Endothelial cell of umbilical vein (primary cell): ENCODE measurements at regions not wholly inside any gene's neighbourhood (a gene's known extent, or its start where the extent isn't known, plus 50 kb on each side); places are given as distances from the start of the nearest gene placed in this dataset.

ENCODE experiments used
- BruUV-seq: library from RNA; stranded (reverse); fragments of 400-500 nt; replicated peaks from 2 replicates; lab custom pipeline; 2021; lab: Mats Ljungman, UMichigan
- CTCF ChIA-PET: fragments of 300-600, 350-600 bp; sonication (Branson Sonifier 250); formaldehyde crosslinking; loops from one replicate; lab custom pipeline; 2021; ENCODE audit warnings: antibody characterized with exemption, inconsistent platforms; lab: Charles Lee
- POLR2A ChIA-PET: fragments of 300-600, 350-600 bp; sonication (Branson Sonifier 250); formaldehyde crosslinking; loops from one replicate; lab custom pipeline; 2021; ENCODE audit warnings: antibody characterized with exemption, inconsistent platforms; lab: Charles Lee
- DNase-seq: peaks from one replicate; pipeline ENCODE4 v3.0.0-alpha.2; 2011; ENCODE audit warnings: low read depth, low spot score
- FAIRE-seq: peaks from 2 replicates; lab custom pipeline; 2011; peaks lifted over from hg19 to GRCh38; lab: Jason Lieb, UNC
- H2AFZ ChIP-seq: 2 replicates; pipeline ENCODE4 v1.6.0; 2012; ENCODE audit warnings: low read depth, low read length, control low read depth, inconsistent platforms
- H3K27ac ChIP-seq: 2 replicates; pipeline ENCODE4 v1.5.1; 2011; ENCODE audit warnings: low read depth, mild to moderate bottlenecking, control low read depth, low read length, moderate library complexity; ENCODE audit not compliant: insufficient read depth
- H3K27me3 ChIP-seq, 2 experiments: 2 replicates each; pipeline versions ENCODE4 v1.6.0 to v1.6.1; 2011; ENCODE audit warnings: low read length in 2 of 2, mixed read lengths in 1 of 2; ENCODE audit not compliant: control insufficient read depth in 2 of 2, insufficient read depth in 2 of 2
- H3K36me3 ChIP-seq, 2 experiments: 2 replicates in 1 of 2; 3 replicates in 1 of 2; pipeline ENCODE4 v1.5.1; 2011; ENCODE audit warnings: low read length in 2 of 2, mild to moderate bottlenecking in 1 of 2, moderate library complexity in 1 of 2; ENCODE audit not compliant: control insufficient read depth in 2 of 2, insufficient read depth in 2 of 2; ENCODE audit errors: extremely low read depth in 1 of 2
- H3K4me1 ChIP-seq: 3 replicates; pipeline ENCODE4 v1.5.1; 2011; ENCODE audit warnings: mild to moderate bottlenecking, low read length; ENCODE audit not compliant: control insufficient read depth, insufficient read depth; ENCODE audit errors: extremely low read depth
- H3K4me2 ChIP-seq: 2 replicates; pipeline ENCODE4 v1.6.1; 2011; ENCODE audit warnings: low read length, control low read depth, mixed read lengths; ENCODE audit not compliant: insufficient read depth
- H3K4me3 ChIP-seq, 3 experiments: fragments of 200-600 bp in 1 of 3; sonication (generic), shearing (Covaris generic) in 1 of 3; replicated peaks in 1 of 3; 2 replicates each; pipeline ENCODE4 v1.5.1; 2011 to 2016; ENCODE audit warnings: control low read depth in 3 of 3, low read length in 3 of 3, mild to moderate bottlenecking in 2 of 3, inconsistent platforms in 1 of 3, low read depth in 1 of 3, moderate library complexity in 1 of 3; ENCODE audit not compliant: insufficient read depth in 1 of 3
- H3K79me2 ChIP-seq: 2 replicates; pipeline ENCODE4 v1.6.0; 2012; ENCODE audit warnings: low read length, inconsistent platforms; ENCODE audit not compliant: control insufficient read depth, insufficient read depth
- H3K9ac ChIP-seq: replicated peaks from 2 replicates; pipeline ENCODE3; 2011; ENCODE audit warnings: low read length, control low read depth; ENCODE audit not compliant: insufficient read depth; ENCODE audit errors: extremely low read depth
- H3K9me1 ChIP-seq: replicated peaks from 3 replicates; pipeline ENCODE4 v1.6.0; 2011; ENCODE audit warnings: mild to moderate bottlenecking, low read length; ENCODE audit not compliant: control insufficient read depth, insufficient read depth; ENCODE audit errors: extremely low read depth
- H3K9me3 ChIP-seq: replicated peaks from 2 replicates; pipeline ENCODE4 v1.5.1; 2012; ENCODE audit warnings: low read length, inconsistent platforms; ENCODE audit not compliant: control insufficient read depth, insufficient read depth
- H4K20me1 ChIP-seq: replicated peaks from 2 replicates; pipeline ENCODE3; 2011; ENCODE audit warnings: mild to moderate bottlenecking, low read length; ENCODE audit not compliant: control insufficient read depth, insufficient read depth; ENCODE audit errors: extremely low read depth
- CTCF ChIP-seq, 2 donors: IDR thresholded peaks; 1 replicate in 1 of 2; 2 replicates in 1 of 2; pipeline ENCODE4 v1.5.1; 2011; ENCODE audit warnings: low read length in 2 of 2, mild to moderate bottlenecking in 2 of 2, moderate library complexity in 2 of 2, control low read depth in 1 of 2, inconsistent platforms in 1 of 2, low read depth in 1 of 2; ENCODE audit not compliant: insufficient read depth in 1 of 2; ENCODE audit errors: extremely low read depth in 1 of 2
- EZH2 ChIP-seq: IDR thresholded peaks from 2 replicates; pipeline ENCODE4 v1.6.1; 2012; ENCODE audit warnings: borderline replicate concordance, low read depth, mild to moderate bottlenecking, moderate library complexity, low read length, inconsistent platforms; ENCODE audit not compliant: severe bottlenecking
- FOS ChIP-seq: IDR thresholded peaks from 2 replicates; pipeline ENCODE4 v1.6.1; 2011; ENCODE audit warnings: mild to moderate bottlenecking, low read length, moderate library complexity, borderline replicate concordance; ENCODE audit not compliant: insufficient read depth
- GATA2 ChIP-seq: IDR thresholded peaks from 2 replicates; pipeline ENCODE4 v1.7.0; 2011; ENCODE audit warnings: low read depth, mild to moderate bottlenecking, moderate library complexity, mixed read lengths, low read length; ENCODE audit not compliant: insufficient read length, insufficient read depth
- JUN ChIP-seq: IDR thresholded peaks from 2 replicates; pipeline ENCODE4 v1.6.1; 2011; ENCODE audit warnings: borderline replicate concordance, low read depth; ENCODE audit not compliant: insufficient read length, insufficient read depth
- MAX ChIP-seq: IDR thresholded peaks from 2 replicates; pipeline ENCODE4 v1.6.1; 2011; ENCODE audit not compliant: insufficient read depth, insufficient read length
- MYC ChIP-seq: IDR thresholded peaks from one replicate; pipeline ENCODE4 v1.6.1; 2011; ENCODE audit warnings: mild to moderate bottlenecking, low read depth, low read length
- POLR2A ChIP-seq: IDR thresholded peaks from 2 replicates; pipeline ENCODE4 v1.6.1; 2012; ENCODE audit warnings: low read depth, mild to moderate bottlenecking, control low read depth, low read length
- POLR2AphosphoS5 ChIP-seq: IDR thresholded peaks from 2 replicates; pipeline ENCODE4 v1.6.1; 2012; ENCODE audit warnings: low read depth, mild to moderate bottlenecking, control low read depth, low read length, moderate library complexity; ENCODE audit not compliant: insufficient read depth
- dilution Hi-C: fragments of 300-500 bp; cut with MboI; formaldehyde crosslinking; loops from one replicate; pipeline ENCODE4 v1.15.0; 2019; ENCODE audit warnings: low sequenced_read_pairs; ENCODE audit not compliant: extremely low pct_ligation_motif_present
- intact Hi-C: fragments of 100-400 bp; cut with micrococcal nuclease; formaldehyde crosslinking; loops from one replicate; pipeline ENCODE4 v1.10.0; 2022

- Histone ChIP-seq H3K9me1 (no peaks in the 10 kb centered on the region), H3K4me1 (no peaks in the 10 kb centered on the region), H3K27me3 (no peaks in the 10 kb centered on the region), H3K79me2 (no peaks in the 10 kb centered on the region), H3K9me3 (no peaks in the 10 kb centered on the region), H3K27ac (no peak overlapping the region), H3K9ac (no peak overlapping the region), H3K36me3 (no peaks in the 10 kb centered on the region), H3K4me2 (no peak overlapping the region), H4K20me1 (no peaks in the 10 kb centered on the region), H2AFZ (no peak overlapping the region), H3K4me3 (no peak overlapping the region)
- DNase-seq (no peak), FAIRE-seq (no peak)
- ChIA-PET CTCF (no interaction called here), POLR2A (no interaction called here)
- dilution Hi-C loops (no loop called here), intact Hi-C loops (no loop called here)
- no peak for TF ChIP-seq GATA2
- no peak for TF ChIP-seq FOS
- BruUV-seq = no TSS peak
These were observed 933.8 kb downstream of the REEP3 start for GRCh38 chr10:64454962-64455361.

- no peaks in the 10 kb centered on the region for H3K9me1 ChIP-seq
- H3K4me1 ChIP-seq = no peaks in the 10 kb centered on the region
- no peak overlapping the region for H2AFZ ChIP-seq
- no TSS peak for BruUV-seq
- no peaks in the 10 kb centered on the region for H3K9me3 ChIP-seq
- no peak overlapping the region for H3K9ac ChIP-seq
- no peak overlapping the region for H3K27ac ChIP-seq
- intact Hi-C loops (no loop called here), dilution Hi-C loops (no loop called here)
- no peaks in the 10 kb centered on the region for H4K20me1 ChIP-seq
- H3K79me2 ChIP-seq = no peaks in the 10 kb centered on the region
- no peaks in the 10 kb centered on the region for H3K27me3 ChIP-seq
- TF ChIP-seq MYC (no peak), CTCF (IDR thresholded peaks at IDR 0.05; ENCODE audit: extremely low read depth in 1 of 2, insufficient read depth in 1 of 2, low read depth in 1 of 2, low read length in 2 of 2) (no peak), JUN (no peak), MAX (no peak), GATA2 (no peak), POLR2AphosphoS5 (no peak), FOS (no peak), POLR2A (no peak), EZH2 (no peak)
- ChIA-PET POLR2A (no interaction called here), CTCF (no interaction called here)
- FAIRE-seq = no peak
- DNase-seq = no peak
- H3K36me3 ChIP-seq = no peaks in the 10 kb centered on the region
- no peak overlapping the region for H3K4me3 ChIP-seq
- H3K4me2 ChIP-seq = no peak overlapping the region
These were observed 937.1 kb downstream of the REEP3 start for GRCh38 chr10:64458306-64458705.
